Psoas muscle (tissue), 7 donors: ENCODE measurements at regions not wholly inside any gene's neighbourhood (a gene's known extent, or its start where the extent isn't known, plus 50 kb on each side); places are given as distances from the start of the nearest gene placed in this dataset.

ENCODE experiments used
- ATAC-seq, 4 donors: fragments of 200-7000 bp; cut with Tn5 transposase; one replicate each; pipeline ENCODE4 v1.9.1; 2020; ENCODE audit warnings: moderate library complexity in 3 of 4, mild to moderate bottlenecking in 2 of 4
- DNase-seq, 2 donors: peaks; one replicate each; pipeline ENCODE4 v3.0.0-alpha.2; 2020
- H3K27ac ChIP-seq: fragments of 200-600 bp; one replicate; pipeline ENCODE4 v1.8.0; 2022
- H3K27me3 ChIP-seq, 3 donors: fragments of 200-600 bp in 1 of 3; one replicate each; pipeline versions ENCODE4 v1.6.1 to v1.8.0; 2013 to 2022; ENCODE audit warnings: low read length in 2 of 3, mild to moderate bottlenecking in 2 of 3, moderate library complexity in 1 of 3; ENCODE audit not compliant: insufficient read depth in 3 of 3
- H3K36me3 ChIP-seq, 2 donors: fragments of 200-600 bp in 1 of 2; one replicate each; pipeline versions ENCODE4 v1.6.1 to v1.8.0; 2013 to 2022; ENCODE audit warnings: low read depth in 1 of 2, mild to moderate bottlenecking in 1 of 2, moderate library complexity in 1 of 2; ENCODE audit not compliant: insufficient read depth in 1 of 2
- H3K4me1 ChIP-seq: fragments of 200-600 bp; one replicate; pipeline ENCODE4 v1.8.0; 2022
- H3K4me3 ChIP-seq: fragments of 200-600 bp; one replicate; pipeline ENCODE4 v1.8.0; 2022; ENCODE audit warnings: mild to moderate bottlenecking
- H3K9me3 ChIP-seq: fragments of 200-600 bp; one replicate; pipeline ENCODE4 v1.8.0; 2022
- WGBS, 3 donors: extraction: QIAGEN DNeasy Blood & Tissue Kit; methylation state at CpG; one replicate each; pipeline versions ENCODE4 v1.1.6 to v1.1.7; 2013; 5-methylcytosine and 5-hydroxymethylcytosine counted together
- intact Hi-C, 2 donors: fragments of 100-400 bp; cut with DNase I; formaldehyde crosslinking; loops; one replicate each; pipeline versions ENCODE4 v1.11.0 to v1.14.2; 2022
- TF ChIP-seq, protein P1 (sequence below): fragments of 200-600 bp; IDR thresholded peaks from one replicate; pipeline ENCODE4 v1.8.0; 2022; ENCODE audit warnings: antibody characterized with exemption
- donor health status: healthy with polysubstance abuse.
- donor health status: DM: no; HTN: no; CAD: no; lungs with moderate emphysema.
- donor health status: Bipolar disorder and iron deficiency.
- donor health status: healthy.
- donor health status: DM: yes; HTN: yes; CAD: no.
- donor health status: DM: no; HTN: no; CAD: no.
- donor health status: DM: yes; HTN: yes; CAD: no.

DNA sequence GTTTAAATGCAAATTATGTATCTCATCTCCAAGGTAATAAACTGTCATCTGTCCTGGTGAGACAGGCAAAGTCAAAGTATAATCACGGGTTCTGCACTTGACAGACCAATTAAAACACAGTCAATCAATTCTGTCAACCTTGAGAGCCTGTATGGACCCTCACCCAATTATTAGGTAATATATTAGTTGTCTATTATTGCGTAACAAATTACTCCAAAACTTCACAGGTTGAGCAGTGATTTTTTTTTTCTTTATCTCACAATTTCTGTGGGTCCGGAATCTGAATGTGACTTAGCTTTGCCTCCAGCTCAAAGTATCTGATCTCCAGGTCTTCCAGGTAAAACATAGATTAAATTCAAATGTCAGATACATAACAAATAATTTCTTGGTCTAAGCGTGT, 707.4 kb upstream of the ARGLU1 start:
- no peaks in the 10 kb centered on the region for H3K27me3 ChIP-seq
- H3K27ac ChIP-seq = no peak overlapping the region
- intact Hi-C loops = no loop called here
- H3K9me3 ChIP-seq = no peaks in the 10 kb centered on the region
- DNase-seq (no peak), ATAC-seq (no peak)
- no peaks in the 10 kb centered on the region for H3K4me1 ChIP-seq
- TF ChIP-seq, protein P1, sequence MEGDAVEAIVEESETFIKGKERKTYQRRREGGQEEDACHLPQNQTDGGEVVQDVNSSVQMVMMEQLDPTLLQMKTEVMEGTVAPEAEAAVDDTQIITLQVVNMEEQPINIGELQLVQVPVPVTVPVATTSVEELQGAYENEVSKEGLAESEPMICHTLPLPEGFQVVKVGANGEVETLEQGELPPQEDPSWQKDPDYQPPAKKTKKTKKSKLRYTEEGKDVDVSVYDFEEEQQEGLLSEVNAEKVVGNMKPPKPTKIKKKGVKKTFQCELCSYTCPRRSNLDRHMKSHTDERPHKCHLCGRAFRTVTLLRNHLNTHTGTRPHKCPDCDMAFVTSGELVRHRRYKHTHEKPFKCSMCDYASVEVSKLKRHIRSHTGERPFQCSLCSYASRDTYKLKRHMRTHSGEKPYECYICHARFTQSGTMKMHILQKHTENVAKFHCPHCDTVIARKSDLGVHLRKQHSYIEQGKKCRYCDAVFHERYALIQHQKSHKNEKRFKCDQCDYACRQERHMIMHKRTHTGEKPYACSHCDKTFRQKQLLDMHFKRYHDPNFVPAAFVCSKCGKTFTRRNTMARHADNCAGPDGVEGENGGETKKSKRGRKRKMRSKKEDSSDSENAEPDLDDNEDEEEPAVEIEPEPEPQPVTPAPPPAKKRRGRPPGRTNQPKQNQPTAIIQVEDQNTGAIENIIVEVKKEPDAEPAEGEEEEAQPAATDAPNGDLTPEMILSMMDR = no peak
- WGBS, 3 donors = 69 to 84% (median 77%) methylated on average over 4 of the region's 4 CpGs
- no peaks in the 10 kb centered on the region for H3K36me3 ChIP-seq
- H3K4me3 ChIP-seq = no peak overlapping the region

DNA sequence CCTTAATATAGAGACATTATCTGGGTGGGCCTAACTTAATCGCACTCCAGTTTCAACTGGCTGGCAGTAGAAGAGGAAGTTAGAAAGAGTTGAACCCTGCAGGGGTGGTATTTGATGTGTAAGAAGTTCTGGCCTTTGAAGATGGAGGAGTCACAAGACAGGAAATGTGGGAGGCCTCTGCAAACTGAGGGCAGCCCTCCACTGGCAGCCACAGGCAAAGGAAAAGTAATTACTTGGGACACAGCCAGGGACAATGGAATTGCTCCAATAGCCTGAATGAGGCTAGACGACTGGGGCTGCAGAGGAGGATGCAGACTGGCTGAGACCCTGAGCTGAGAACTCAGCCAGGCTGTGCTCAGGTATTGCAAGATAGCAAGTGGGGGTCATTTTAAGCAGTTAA, 703.3 kb upstream of the ARGLU1 start:
- TF ChIP-seq, protein P1 = no peak
- no peaks in the 10 kb centered on the region for H3K9me3 ChIP-seq
- H3K4me1 ChIP-seq = no peaks in the 10 kb centered on the region
- no peak overlapping the region for H3K27ac ChIP-seq
- intact Hi-C loops = no loop called here
- 30 to 41% (median 39%) methylated on average over 2 of the region's 2 CpGs for WGBS, 3 donors
- no peak overlapping the region for H3K4me3 ChIP-seq
- no peak for ATAC-seq
- H3K27me3 ChIP-seq = no peaks in the 10 kb centered on the region
- no peak for DNase-seq
- H3K36me3 ChIP-seq = no peaks in the 10 kb centered on the region

DNA sequence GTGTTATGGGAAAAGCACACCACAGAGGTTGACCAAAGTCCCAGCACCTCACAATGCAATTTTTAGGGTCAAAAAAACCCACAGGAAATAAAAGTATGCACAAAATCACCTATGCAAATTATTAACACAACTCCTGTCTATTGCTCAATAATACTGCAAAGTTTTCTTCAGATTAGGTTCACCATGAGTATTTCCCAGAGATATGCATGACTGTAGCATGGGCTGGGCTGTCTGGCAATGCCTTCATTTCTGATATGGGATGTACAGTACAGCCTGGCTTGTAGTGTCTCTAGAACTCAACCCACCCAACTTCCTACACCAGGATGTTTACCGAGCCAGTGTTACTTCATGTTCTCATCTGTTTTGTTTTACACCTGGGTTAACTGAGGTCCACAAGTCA, 698.7 kb upstream of the ARGLU1 start:
- Histone ChIP-seq H3K4me1 (no peaks in the 10 kb centered on the region), H3K27ac (no peak overlapping the region), H3K27me3 (no peaks in the 10 kb centered on the region), H3K4me3 (no peak overlapping the region), H3K9me3 (no peaks in the 10 kb centered on the region), H3K36me3 (no peaks in the 10 kb centered on the region)
- TF ChIP-seq, protein P1 = no peak
- ATAC-seq (no peak), DNase-seq (no peak)
- 86 to 88% (median 86%) methylated on average over 1 of the region's 1 CpG for WGBS, 3 donors
- intact Hi-C loops = no loop called here

DNA sequence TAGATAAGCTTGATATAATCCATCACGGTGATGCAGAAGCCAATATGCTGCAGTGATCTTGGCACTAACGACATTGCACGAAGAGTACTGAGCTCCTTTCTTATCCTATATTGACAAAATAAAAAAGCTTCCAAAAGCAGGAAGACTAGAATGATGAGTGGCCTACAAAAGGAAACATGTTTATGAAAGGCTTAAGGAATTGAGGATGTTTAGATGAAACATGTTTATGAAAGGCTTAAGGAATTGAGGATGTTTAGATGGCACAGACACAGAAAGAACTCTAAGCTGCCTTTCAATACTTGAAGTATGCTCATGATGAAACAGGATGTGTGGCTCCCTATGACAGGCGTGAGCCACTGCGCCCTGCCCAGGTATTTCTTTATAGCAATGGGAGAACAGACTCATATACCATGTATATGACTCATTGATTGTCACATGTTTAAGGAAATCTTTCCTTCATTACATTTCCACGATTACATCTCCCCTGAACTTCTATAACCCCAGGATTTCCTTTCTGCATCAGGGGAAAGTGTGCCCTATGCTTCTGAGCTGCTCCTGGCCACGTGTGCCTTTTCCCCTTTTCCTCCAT, 690.8 kb upstream of the ARGLU1 start:
- no peaks in the 10 kb centered on the region for H3K36me3 ChIP-seq
- H3K4me1 ChIP-seq = no peaks in the 10 kb centered on the region
- ATAC-seq (no peak), DNase-seq (no peak)
- intact Hi-C loops = no loop called here
- WGBS, 3 donors = 72 to 77% (median 75%) methylated on average over 7 of the region's 7 CpGs
- H3K4me3 ChIP-seq = no peak overlapping the region
- no peak overlapping the region for H3K27ac ChIP-seq
- TF ChIP-seq, protein P1 = no peak
- H3K9me3 ChIP-seq = no peaks in the 10 kb centered on the region
- no peaks in the 10 kb centered on the region for H3K27me3 ChIP-seq

DNA sequence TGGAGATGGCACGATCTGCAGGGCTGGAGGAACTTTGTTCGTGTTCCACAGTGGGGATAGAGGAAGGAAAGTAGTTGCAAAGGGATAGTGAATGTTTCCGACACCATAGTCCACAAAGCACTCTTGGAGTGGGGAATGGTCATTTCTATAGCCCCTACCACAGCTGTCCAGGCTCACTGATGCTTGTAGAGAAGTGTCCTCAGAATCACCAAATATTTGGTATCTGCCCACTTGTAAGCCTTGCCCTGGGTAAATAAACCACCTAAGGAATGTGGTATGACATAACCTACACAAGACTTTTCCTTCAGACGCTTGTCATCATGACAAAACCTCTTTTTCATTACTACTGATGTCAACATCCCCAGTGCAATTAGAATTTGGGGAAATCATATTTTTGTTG, 686.5 kb upstream of the ARGLU1 start:
- no peaks in the 10 kb centered on the region for H3K36me3 ChIP-seq
- H3K27me3 ChIP-seq = no peaks in the 10 kb centered on the region
- TF ChIP-seq, protein P1 = no peak
- ATAC-seq (no peak), DNase-seq (no peak)
- H3K9me3 ChIP-seq = no peaks in the 10 kb centered on the region
- 88 to 91% (median 90%) methylated on average over 4 of the region's 4 CpGs for WGBS, 3 donors
- no peaks in the 10 kb centered on the region for H3K4me1 ChIP-seq
- no peak overlapping the region for H3K4me3 ChIP-seq
- no peak overlapping the region for H3K27ac ChIP-seq
- intact Hi-C loops = no loop called here
